ENCODE measurements at regions not wholly inside any gene's neighbourhood (a gene's known extent, or its start where the extent isn't known, plus 50 kb on each side); places are given as distances from the start of the nearest gene placed in this dataset.

DNA sequence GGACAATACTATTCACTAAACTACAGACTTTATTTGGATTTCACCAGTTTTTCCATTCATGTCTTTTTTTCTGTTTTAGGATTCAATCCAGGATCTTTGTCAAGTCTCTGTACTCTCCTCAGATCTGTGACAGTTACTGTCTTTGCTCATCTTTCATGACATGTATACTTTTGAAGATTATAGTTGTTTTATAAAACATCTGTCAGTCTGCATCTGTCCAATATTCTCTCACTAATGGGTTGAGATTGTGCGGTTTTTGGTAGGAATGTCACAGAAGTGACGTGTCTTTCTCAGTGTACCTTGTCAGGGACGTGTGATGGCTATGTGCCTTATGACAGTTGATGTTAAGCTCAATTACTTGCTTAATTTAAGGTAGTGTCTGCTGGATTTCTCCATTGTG, 124.9 kb upstream of the TPK1 start:
- DNase-seq (ENCODE audit: extremely low spot score, unreplicated experiment) = no peak
- Mint-ChIP-seq H3K4me3 (ENCODE audit: unreplicated experiment) (no peak overlapping the region), H3K36me3 (ENCODE audit: unreplicated experiment) (no peaks in the 10 kb centered on the region), H3K9me3 (ENCODE audit: unreplicated experiment) (peaks cover 25% of the 10 kb centered on the region), H3K4me1 (ENCODE audit: unreplicated experiment) (no peaks in the 10 kb centered on the region), H3K27ac (ENCODE audit: unreplicated experiment) (no peak overlapping the region), H3K27me3 (ENCODE audit: unreplicated experiment) (no peaks in the 10 kb centered on the region)
- TF ChIP-seq, protein P1, sequence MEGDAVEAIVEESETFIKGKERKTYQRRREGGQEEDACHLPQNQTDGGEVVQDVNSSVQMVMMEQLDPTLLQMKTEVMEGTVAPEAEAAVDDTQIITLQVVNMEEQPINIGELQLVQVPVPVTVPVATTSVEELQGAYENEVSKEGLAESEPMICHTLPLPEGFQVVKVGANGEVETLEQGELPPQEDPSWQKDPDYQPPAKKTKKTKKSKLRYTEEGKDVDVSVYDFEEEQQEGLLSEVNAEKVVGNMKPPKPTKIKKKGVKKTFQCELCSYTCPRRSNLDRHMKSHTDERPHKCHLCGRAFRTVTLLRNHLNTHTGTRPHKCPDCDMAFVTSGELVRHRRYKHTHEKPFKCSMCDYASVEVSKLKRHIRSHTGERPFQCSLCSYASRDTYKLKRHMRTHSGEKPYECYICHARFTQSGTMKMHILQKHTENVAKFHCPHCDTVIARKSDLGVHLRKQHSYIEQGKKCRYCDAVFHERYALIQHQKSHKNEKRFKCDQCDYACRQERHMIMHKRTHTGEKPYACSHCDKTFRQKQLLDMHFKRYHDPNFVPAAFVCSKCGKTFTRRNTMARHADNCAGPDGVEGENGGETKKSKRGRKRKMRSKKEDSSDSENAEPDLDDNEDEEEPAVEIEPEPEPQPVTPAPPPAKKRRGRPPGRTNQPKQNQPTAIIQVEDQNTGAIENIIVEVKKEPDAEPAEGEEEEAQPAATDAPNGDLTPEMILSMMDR (IDR thresholded peaks at IDR 0.05) = no peak

DNA sequence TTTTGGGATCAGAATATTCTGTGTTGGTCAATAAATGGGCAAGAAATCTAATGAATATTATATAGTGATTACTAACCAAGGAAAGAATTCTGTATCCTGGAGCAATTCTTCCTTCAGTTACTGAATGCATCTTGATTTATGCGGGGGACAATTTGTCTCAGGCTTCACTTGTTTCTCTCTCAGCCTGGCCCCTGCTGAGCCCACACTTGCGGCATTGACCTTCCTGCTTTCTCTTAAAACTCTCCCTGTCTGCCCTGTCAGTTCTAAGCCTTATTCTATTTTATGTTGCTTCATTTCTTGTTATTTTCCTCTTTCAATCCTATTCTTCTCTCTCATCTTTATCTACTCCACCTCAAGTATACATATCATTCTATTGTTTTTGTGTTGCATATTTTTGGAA, 122.1 kb upstream of the TPK1 start:
- no peak overlapping the region for H3K27ac Mint-ChIP-seq (ENCODE audit: unreplicated experiment)
- DNase-seq (ENCODE audit: extremely low spot score, unreplicated experiment) = no peak
- H3K27me3 Mint-ChIP-seq (ENCODE audit: unreplicated experiment) = no peaks in the 10 kb centered on the region
- no peaks in the 10 kb centered on the region for H3K4me1 Mint-ChIP-seq (ENCODE audit: unreplicated experiment)
- H3K36me3 Mint-ChIP-seq (ENCODE audit: unreplicated experiment) = no peaks in the 10 kb centered on the region
- no peak overlapping the region for H3K4me3 Mint-ChIP-seq (ENCODE audit: unreplicated experiment)
- peaks cover 27% of the 10 kb centered on the region for H3K9me3 Mint-ChIP-seq (ENCODE audit: unreplicated experiment)
- TF ChIP-seq, protein P1 (IDR thresholded peaks at IDR 0.05) = no peak

DNA sequence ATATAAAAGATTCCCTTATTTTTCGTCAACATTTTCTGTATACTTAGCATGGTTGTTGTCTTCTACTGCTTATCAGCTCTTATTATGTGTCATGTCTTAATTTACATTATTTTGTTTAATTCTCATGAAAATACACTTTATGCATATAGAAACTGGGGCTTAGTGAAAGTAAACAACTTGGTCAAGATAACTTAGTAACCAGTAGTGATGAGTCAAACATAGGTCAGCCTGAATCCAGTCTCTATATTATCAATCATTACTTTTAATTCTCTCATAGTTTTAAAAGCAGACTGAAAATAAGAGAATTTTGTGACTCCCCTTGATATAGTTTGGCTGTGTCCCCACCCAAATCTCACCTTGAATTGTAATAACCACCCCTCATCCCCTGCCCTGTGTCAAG, 119.6 kb upstream of the TPK1 start:
- Mint-ChIP-seq H3K9me3 (ENCODE audit: unreplicated experiment) (peaks cover 18% of the 10 kb centered on the region), H3K27me3 (ENCODE audit: unreplicated experiment) (no peaks in the 10 kb centered on the region), H3K27ac (ENCODE audit: unreplicated experiment) (no peak overlapping the region), H3K36me3 (ENCODE audit: unreplicated experiment) (no peaks in the 10 kb centered on the region), H3K4me3 (ENCODE audit: unreplicated experiment) (no peak overlapping the region), H3K4me1 (ENCODE audit: unreplicated experiment) (no peaks in the 10 kb centered on the region)
- DNase-seq (ENCODE audit: extremely low spot score, unreplicated experiment) = no peak
- TF ChIP-seq, protein P1 (IDR thresholded peaks at IDR 0.05) = no peak

DNA sequence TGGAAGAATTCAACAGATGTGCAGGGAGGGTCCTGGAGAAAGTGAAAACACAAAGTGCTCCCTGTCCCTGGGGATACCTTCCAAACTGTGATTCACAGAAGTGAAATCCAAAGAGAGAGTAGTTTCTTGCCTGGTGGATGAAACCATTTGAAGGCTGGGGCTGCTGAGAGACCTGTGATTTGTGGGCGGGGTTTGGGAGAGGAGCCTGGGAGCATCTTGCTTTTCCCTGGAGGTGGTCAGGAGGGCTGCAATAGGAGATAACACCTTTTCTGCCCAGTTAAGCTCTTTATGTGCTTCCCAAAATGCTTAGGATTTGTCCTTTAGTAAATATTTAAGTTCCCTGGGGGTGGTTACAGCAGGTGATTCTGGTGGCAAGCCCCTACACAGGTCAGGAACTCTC, 105.3 kb upstream of the TPK1 start:
- H3K27me3 Mint-ChIP-seq (ENCODE audit: unreplicated experiment) = no peaks in the 10 kb centered on the region
- TF ChIP-seq, protein P1 (IDR thresholded peaks at IDR 0.05) = no peak
- H3K4me3 Mint-ChIP-seq (ENCODE audit: unreplicated experiment) = no peak overlapping the region
- peaks cover 4% of the 10 kb centered on the region for H3K9me3 Mint-ChIP-seq (ENCODE audit: unreplicated experiment)
- DNase-seq (ENCODE audit: extremely low spot score, unreplicated experiment) = no peak
- H3K27ac Mint-ChIP-seq (ENCODE audit: unreplicated experiment) = no peak overlapping the region
- no peaks in the 10 kb centered on the region for H3K36me3 Mint-ChIP-seq (ENCODE audit: unreplicated experiment)
- H3K4me1 Mint-ChIP-seq (ENCODE audit: unreplicated experiment) = no peaks in the 10 kb centered on the region

DNA sequence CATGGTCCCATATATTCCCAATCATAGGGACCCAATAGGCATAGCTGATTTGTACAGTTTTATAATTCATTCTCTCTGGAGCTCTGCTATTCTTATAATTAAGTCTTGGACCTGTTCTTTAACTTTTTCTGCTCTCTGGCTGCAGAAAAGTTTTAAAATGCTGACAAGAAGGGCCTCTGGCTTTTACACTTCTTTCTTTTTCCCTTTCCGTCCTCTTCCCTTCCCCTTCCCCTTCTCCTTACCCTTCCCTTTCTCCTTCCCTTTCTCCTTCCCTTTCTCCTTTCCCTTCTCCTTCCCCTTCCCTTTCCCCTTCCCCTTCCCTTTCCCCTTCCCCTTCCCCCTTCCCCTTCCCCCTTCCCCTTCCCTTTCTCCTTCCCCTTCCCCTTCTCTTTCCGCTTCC, 101.3 kb upstream of the TPK1 start:
- Mint-ChIP-seq H3K27me3 (ENCODE audit: unreplicated experiment) (no peaks in the 10 kb centered on the region), H3K4me1 (ENCODE audit: unreplicated experiment) (no peaks in the 10 kb centered on the region), H3K27ac (ENCODE audit: unreplicated experiment) (no peak overlapping the region), H3K9me3 (ENCODE audit: unreplicated experiment) (peaks cover 12% of the 10 kb centered on the region), H3K36me3 (ENCODE audit: unreplicated experiment) (no peaks in the 10 kb centered on the region), H3K4me3 (ENCODE audit: unreplicated experiment) (no peak overlapping the region)
- TF ChIP-seq, protein P1 (IDR thresholded peaks at IDR 0.05) = no peak
- DNase-seq (ENCODE audit: extremely low spot score, unreplicated experiment) = no peak

Measured in osteocyte (in vitro differentiated cells).